GM18507 (cell line): ENCODE measurements at regions not wholly inside any gene's neighbourhood (a gene's known extent, or its start where the extent isn't known, plus 50 kb on each side); places are given as distances from the start of the nearest gene placed in this dataset.

ENCODE experiments used
- DNase-seq: peaks from one replicate; pipeline ENCODE4 v3.0.0; 2011; ENCODE audit warnings: low read depth; ENCODE audit not compliant: insufficient read length; ENCODE audit errors: extremely low spot score
- FAIRE-seq: peaks from 2 replicates; lab custom pipeline; 2011; peaks lifted over from hg19 to GRCh38; lab: Jason Lieb, UNC

DNA sequence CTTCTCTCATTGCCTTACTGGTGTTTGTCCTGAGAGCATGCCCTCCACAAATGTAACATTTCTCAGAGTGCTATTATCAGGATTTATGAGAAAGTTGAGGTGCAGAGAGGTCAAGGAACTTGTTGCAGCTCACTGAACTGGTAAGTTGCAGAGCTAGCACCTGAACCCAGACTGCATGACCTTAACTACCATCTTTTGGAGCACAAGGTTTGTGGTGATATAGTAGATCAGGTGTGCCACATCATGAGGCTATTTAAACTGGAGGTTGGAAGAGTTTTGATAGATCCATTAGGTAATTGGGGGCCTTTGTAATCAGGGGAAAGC lies 112.0 kb upstream of the CITED2 start:
- FAIRE-seq (no peak), DNase-seq (no peak)

GRCh38 chr6:139485742-139486475 lies 111.5 kb upstream of the CITED2 start:
- FAIRE-seq (no peak), DNase-seq (no peak)

- FAIRE-seq (no peak), DNase-seq (no peak)
Measured at GRCh38 chr6:139485185-139485584, 110.7 kb upstream of the CITED2 start.

GRCh38 chr6:139483079-139483478 lies 108.6 kb upstream of the CITED2 start:
- DNase-seq (no peak), FAIRE-seq (no peak)

DNA sequence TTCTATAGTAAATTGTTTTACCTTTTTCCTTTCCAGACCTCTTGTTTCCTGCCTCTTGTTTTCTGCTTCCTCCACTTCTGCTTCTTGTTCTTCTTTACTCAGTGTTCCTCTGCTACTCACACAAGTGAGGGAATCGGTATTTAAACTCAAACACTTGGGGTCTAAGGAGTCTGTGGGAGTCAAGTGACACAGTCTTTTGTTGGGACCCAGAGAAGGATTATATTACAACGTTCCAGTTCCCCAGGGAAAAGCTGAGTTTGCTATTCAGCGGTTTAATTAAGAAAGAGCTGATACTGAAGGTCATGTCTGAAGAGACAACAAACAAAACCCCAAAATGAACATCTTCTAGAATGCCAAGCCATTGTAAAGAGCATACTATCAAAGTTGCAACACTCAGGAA lies 107.8 kb upstream of the CITED2 start:
- FAIRE-seq (no peak), DNase-seq (no peak)

DNA sequence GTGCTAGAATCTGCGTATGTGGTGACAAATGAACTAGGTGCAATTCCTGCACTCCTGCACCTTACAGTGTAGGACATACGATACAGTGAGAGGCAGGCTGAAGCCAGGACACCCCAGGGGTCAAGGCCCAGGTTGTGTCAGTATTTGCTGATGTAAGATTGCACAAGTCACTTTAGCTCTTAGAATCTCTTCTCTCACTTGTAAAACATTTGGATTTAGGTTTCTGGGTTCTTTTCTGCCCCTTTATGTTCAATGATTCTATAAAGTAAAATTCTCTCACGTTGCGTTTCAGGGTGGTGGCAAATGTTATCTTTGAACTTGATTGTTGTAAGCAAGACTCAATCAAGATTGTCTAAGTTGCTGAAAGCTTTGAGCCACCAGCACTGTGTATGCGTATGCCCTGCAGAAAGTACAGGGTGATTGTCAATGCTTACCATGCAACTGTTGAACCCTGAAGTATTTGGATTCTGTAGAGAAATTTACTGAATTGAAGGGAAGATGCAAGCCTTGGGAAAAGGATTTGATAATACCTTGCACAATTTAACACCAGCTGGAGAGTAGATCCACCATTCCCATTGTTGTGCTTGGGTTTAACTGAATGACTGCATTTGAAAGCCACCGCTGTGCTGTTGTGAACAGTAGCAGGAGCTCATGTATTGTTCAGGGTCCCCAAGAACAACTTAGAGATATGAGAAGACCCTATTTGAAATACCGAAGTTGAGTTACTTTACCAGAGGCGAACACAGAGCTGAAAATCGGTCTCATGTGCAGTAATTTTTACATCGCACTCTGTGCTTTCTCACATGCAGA lies 106.1 kb upstream of the CITED2 start:
- FAIRE-seq (no peak), DNase-seq (no peak)

- DNase-seq (no peak), FAIRE-seq (no peak)
Measured at GRCh38 chr6:139479433-139480222, 105.2 kb upstream of the CITED2 start.

DNA sequence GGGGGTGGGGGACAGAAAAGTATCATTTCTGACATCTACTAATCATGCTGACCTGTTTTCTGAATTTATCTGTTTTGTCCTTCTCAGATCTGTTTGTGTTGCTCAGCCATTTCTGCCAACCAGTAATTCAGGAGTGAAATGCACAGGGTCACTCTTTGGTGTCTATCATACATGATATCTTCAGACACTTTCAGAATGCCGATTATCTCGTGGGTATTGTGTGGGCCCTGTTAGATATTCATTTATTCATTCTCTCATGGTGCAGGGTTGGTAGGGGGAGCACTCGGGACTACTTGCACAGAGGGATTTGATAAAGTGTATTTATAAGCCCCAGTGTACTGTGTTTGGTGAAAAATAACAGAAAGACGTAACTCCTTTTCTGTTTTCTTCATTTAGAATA lies 101.2 kb upstream of the CITED2 start:
- no peak for FAIRE-seq

DNA sequence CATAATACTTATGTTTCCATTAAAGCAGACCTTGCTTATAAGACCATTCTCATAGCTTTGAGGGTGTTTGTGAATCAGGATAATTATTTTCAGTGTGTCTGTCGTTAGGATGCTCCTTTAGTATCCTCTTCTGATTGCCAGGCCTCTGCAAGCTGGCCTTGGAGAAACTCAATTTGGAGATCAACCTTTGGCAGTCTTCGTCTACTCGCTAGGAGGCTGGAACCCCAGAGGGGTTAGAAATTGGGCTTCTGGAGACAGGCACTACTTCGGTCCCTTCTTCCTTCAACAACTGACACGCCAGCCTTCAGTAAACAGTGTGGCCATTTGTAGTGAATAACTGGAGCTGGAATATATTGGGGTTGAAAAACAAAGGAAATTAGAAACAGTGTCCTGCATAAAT lies 100.8 kb upstream of the CITED2 start:
- DNase-seq (no peak), FAIRE-seq (no peak)

More for the DNA sequence above, 101.2 kb upstream of the CITED2 start:
- no peak for DNase-seq

DNA sequence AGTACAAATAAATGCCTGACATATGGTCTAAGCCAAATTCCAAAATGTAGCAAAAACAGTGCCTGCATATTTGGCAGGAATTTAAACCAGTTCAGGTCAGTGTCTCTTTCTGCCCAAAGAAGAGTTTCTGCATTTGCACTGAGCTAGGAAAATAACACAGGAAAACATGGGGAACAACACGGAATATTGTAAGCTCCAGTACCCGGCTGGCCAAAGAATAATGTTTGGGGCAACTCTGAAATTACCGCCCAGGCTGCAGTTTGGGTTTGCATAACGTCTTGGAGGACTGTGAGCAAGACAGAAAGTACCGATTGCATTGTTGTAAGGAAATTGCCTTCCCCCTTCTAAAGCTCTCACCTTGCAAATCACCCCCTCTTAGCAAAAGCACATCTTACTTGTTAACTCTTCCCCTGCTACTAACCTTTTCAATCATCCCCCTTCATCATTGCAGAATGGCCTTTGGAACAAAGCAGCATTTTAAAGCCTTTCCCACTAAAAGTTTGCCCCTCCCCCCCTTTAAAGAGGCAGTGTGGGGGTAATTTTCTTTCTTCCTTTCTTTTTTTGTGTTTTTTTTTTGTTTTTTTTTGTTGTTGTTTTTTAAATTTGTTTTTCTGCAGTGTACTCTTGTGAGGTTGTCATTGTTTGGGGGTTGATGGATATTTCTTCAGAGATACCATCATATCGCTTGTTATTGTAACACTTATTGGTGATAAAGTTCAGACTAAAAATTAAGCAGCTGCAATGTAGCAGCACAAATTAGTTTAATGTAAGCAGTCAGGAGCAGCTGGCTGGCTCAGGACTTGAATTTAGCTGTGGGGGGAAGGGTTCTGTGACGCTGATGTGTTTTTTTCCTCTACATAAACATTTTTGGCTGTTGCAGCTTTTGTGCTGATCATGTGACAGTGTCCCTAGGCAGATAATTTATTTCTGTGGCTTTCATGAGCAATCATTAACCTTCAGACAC lies 100.0 kb upstream of the CITED2 start:
- no peak for DNase-seq
- no peak for FAIRE-seq

GRCh38 chr6:139473731-139474130 lies 99.3 kb upstream of the CITED2 start:
- DNase-seq (no peak), FAIRE-seq (no peak)

DNA sequence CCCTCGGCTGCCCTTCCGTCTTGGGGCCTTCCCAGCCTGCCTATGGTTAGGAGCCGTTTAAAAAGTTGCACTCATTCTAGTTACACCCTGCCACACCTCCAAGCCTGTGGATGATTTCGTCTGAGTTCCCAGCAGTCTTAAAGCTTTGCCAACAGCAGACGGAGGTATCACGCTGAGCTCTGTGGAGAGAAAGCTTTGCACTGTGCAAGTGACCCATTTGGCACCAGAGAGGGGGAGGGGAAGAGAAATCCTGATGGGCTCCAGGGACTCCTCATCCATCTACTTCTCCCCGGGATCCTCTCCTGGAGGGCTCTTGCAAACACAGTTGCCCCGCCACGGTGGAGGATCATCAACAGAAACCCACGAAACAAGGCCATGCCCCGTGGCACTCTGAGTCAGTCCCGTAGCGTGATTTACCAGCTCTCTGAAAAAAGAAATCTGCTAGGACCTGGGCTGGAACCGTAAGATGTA lies 98.8 kb upstream of the CITED2 start:
- FAIRE-seq: no peak
- DNase-seq: no peak

DNA sequence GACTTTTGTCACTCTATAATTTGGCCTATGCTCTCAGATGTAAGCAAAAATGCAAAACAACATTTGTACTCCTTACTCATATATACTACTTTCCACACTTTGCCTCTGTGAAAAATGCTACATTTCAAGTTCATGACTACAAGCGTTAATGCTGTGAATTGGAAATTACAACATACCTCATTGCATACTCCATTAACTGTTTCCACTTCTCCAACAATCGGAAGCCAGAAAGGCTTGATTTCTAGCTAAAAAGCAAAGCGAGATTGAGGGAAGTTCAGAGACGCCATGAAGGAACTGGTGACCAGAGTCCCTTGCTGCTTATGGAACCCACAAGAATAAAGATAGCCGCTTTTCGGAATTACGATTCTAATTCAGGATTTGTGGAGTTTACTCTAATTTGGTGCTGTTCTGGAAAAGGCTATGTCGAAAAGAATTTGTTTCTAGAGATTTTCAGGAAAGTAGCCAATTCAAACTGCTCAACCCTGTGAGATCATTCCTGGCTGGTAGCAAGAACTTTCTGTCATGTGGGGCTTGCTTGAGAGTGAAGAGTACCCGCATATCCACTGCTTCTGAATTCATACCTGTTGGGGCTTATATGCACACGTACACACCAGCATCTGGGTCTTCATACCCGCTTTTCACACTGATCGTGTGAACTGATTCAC lies 98.0 kb upstream of the CITED2 start:
- DNase-seq: no peak
- FAIRE-seq: no peak

DNA sequence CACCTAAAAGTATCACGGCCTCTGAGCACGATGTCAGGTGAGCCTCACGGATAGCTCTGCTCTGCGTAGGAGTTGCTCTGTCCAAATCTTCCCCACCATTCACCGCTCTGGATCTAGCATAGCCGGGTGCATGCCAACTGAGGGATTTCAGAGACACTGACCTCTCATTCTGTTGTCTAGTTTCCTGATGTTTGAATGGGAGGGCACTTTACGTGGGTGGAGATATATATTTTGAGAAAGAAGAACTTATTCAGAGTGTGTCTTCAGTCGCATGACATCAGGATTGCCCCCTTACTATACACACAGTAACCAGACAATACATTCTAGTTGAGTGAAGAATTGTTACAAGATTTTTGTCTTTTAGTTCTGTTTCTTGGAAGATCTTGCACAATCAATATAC lies 96.5 kb upstream of the CITED2 start:
- FAIRE-seq (no peak), DNase-seq (no peak)

DNA sequence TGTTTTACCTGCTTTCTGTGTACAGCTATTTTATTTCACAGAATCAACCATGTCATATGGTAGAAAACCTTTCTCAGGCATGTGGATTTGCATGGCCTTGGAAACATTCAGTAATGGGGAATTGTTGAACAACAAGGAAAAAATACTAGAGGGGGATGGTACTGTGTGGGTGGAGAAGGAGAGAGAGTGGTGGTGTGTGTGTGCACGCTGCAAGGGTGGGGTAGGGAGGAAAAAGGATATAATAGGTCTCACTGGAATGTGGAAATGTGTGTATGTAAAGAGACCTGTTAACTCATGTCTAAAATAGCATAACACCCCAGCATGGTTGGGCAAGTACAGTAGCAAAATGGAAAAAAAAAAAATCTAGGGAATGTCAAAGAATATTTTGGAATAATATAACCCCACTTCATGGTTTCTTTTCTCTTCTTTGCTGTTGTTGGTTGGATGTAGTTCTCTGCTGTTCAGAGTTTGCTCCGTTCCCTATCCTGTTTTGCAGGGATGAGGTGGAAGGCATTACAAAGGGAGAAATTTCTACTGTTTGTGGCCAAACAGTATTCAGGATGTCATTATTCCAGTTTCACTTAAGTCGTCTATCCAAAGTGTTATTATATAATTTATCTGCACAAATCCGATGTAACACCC lies 93.9 kb upstream of the CITED2 start:
- DNase-seq: no peak
- no peak for FAIRE-seq

DNA sequence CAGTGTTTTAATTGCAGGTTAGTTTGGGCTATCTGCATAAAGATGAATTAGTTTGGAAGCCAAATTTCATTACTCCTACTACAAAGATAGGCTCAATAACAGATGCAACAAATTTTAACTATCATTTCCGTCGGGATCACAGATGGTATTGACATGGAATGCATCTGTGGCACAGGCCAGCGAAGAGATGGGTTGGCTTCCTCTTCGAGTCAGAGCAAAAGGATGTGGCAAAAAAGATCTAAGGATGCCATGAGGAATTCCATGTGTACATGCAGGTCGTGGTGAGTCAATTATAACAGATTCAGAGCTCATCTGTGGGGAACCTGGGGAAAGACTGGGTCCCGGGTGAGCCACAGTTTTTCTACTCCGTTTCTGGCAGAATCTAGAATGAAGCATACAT lies 83.0 kb upstream of the CITED2 start:
- no peak for FAIRE-seq

GRCh38 chr6:139452148-139452876 lies 77.9 kb upstream of the CITED2 start:
- no peak for FAIRE-seq
- DNase-seq: no peak

More for the DNA sequence above, 83.0 kb upstream of the CITED2 start:
- DNase-seq: no peak

GRCh38 chr6:139449611-139450000 lies 75.2 kb upstream of the CITED2 start:
- FAIRE-seq (no peak), DNase-seq (no peak)
